ENCODE measurements at regions not wholly inside any gene's neighbourhood (a gene's known extent, or its start where the extent isn't known, plus 50 kb on each side); places are given as distances from the start of the nearest gene placed in this dataset.
"Not testable (repeated sequence)": the region's sequence is repeated elsewhere in the genome, so short reads cannot be mapped to it uniquely, and the experiment has no call there.

- no peak for DNase-seq (ENCODE audit: low read depth in 3 of 3)
Measured at GRCh38 chr5:5751498-5751897, 329.0 kb downstream of the ICE1 start.

- DNase-seq (ENCODE audit: low read depth in 3 of 3) = no peak
Measured at GRCh38 chr5:5741418-5741817, 318.9 kb downstream of the ICE1 start.

GRCh38 chr5:5739490-5739945 is 317.0 kb downstream of the ICE1 start:
- no peak for DNase-seq (ENCODE audit: low read depth in 3 of 3)

GRCh38 chr5:5738797-5739489 is 316.5 kb downstream of the ICE1 start:
- DNase-seq (ENCODE audit: low read depth in 3 of 3) = no peak

GRCh38 chr5:5736007-5736406 is 313.5 kb downstream of the ICE1 start:
- DNase-seq (ENCODE audit: low read depth in 3 of 3) = no peak

- DNase-seq (ENCODE audit: low read depth in 3 of 3) = not testable (repeated sequence)
Measured at GRCh38 chr5:5733058-5733457, 310.6 kb downstream of the ICE1 start.

- DNase-seq (ENCODE audit: low read depth in 3 of 3) = no peak
Measured at GRCh38 chr5:5726401-5726800, 303.9 kb downstream of the ICE1 start.

GRCh38 chr5:5721881-5722280 is 299.4 kb downstream of the ICE1 start:
- no peak for DNase-seq (ENCODE audit: low read depth in 3 of 3)

GRCh38 chr5:5719292-5719691 is 296.8 kb downstream of the ICE1 start:
- DNase-seq (ENCODE audit: low read depth in 3 of 3) = no peak

- DNase-seq (ENCODE audit: low read depth in 3 of 3) = no peak
Measured at GRCh38 chr5:5716665-5717064, 294.2 kb downstream of the ICE1 start.

- DNase-seq (ENCODE audit: low read depth in 3 of 3) = no peak
Measured at GRCh38 chr5:5711592-5711991, 289.1 kb downstream of the ICE1 start.

GRCh38 chr5:5711112-5711511 is 288.6 kb downstream of the ICE1 start:
- DNase-seq (ENCODE audit: low read depth in 3 of 3) = no peak

- no peak for DNase-seq (ENCODE audit: low read depth in 3 of 3)
Measured at GRCh38 chr5:5710471-5710870, 288.0 kb downstream of the ICE1 start.

GRCh38 chr5:5708367-5708919 is 286.0 kb downstream of the ICE1 start:
- DNase-seq (ENCODE audit: low read depth in 3 of 3) = no peak

- no peak for DNase-seq (ENCODE audit: low read depth in 3 of 3)
Measured at GRCh38 chr5:5705010-5705409, 282.5 kb downstream of the ICE1 start.

GRCh38 chr5:5704352-5704751 is 281.9 kb downstream of the ICE1 start:
- DNase-seq (ENCODE audit: low read depth in 3 of 3) = no peak

GRCh38 chr5:5702934-5703333 is 280.5 kb downstream of the ICE1 start:
- no peak for DNase-seq (ENCODE audit: low read depth in 3 of 3)

- DNase-seq (ENCODE audit: low read depth in 3 of 3) = no peak
Measured at GRCh38 chr5:5700549-5700948, 278.1 kb downstream of the ICE1 start.

- no peak for DNase-seq (ENCODE audit: low read depth in 3 of 3)
Measured at GRCh38 chr5:5699062-5699461, 276.6 kb downstream of the ICE1 start.

GRCh38 chr5:5695266-5695665 is 272.8 kb downstream of the ICE1 start:
- DNase-seq (ENCODE audit: low read depth in 3 of 3) = no peak

- no peak for DNase-seq (ENCODE audit: low read depth in 3 of 3)
Measured at GRCh38 chr5:5688925-5689310, 266.4 kb downstream of the ICE1 start.

- no peak for DNase-seq (ENCODE audit: low read depth in 3 of 3)
Measured at GRCh38 chr5:5688194-5688924, 265.9 kb downstream of the ICE1 start.

GRCh38 chr5:5687113-5687512 is 264.6 kb downstream of the ICE1 start:
- no peak for DNase-seq (ENCODE audit: low read depth in 3 of 3)

Measured in stimulated activated CD4-positive, alpha-beta T cell treated with anti-CD3 and anti-CD28 coated beads, TNF-alpha, amount 100 ng/mL, for 48 hours (primary cell).